IMR-90 (cell line): ENCODE measurements at regions not wholly inside any gene's neighbourhood (a gene's known extent, or its start where the extent isn't known, plus 50 kb on each side); places are given as distances from the start of the nearest gene placed in this dataset.

Experiments
- CEBPB ChIP-seq: IDR thresholded peaks from 2 replicates; pipeline ENCODE4 v1.6.1; 2012; ENCODE audit warnings: low read depth, low read length, improper control_type of control experiment
- CTCF ChIP-seq: conservative IDR thresholded peaks from 2 replicates; pipeline ENCODE4 v1.5.1; 2012; ENCODE audit warnings: mild to moderate bottlenecking, low read depth, low read length, improper control_type of control experiment
- MXI1 ChIP-seq: IDR thresholded peaks from 2 replicates; pipeline ENCODE4 v1.6.1; 2012; ENCODE audit warnings: low read depth, mild to moderate bottlenecking, low read length, moderate library complexity, borderline replicate concordance
- POLR2A ChIP-seq: IDR thresholded peaks from 2 replicates; pipeline ENCODE4 v1.6.1; 2012; ENCODE audit warnings: mild to moderate bottlenecking, low read depth, low read length
- RAD21 ChIP-seq: IDR thresholded peaks from 2 replicates; pipeline ENCODE4 v1.6.1; 2012; ENCODE audit warnings: low read length, improper control_type of control experiment
- RCOR1 ChIP-seq: IDR thresholded peaks from 2 replicates; pipeline ENCODE4 v1.6.1; 2012; ENCODE audit warnings: mild to moderate bottlenecking, low read length, improper control_type of control experiment; ENCODE audit not compliant: insufficient replicate concordance
- SMC3 ChIP-seq: fragments of 150-350 bp; IDR thresholded peaks from 2 replicates; pipeline ENCODE4 v1.6.1; 2016; ENCODE audit warnings: low read depth, mild to moderate bottlenecking, antibody characterized with exemption, low read length, moderate library complexity

- TF ChIP-seq CTCF (no peak), MXI1 (no peak), POLR2A (no peak), SMC3 (no peak), RCOR1 (no peak), RAD21 (no peak), CEBPB (no peak)
Measured at GRCh38 chr13:37290716-37291505, 185.4 kb upstream of the CSNK1A1L start.
